Glutamatergic neuron (in vitro differentiated cells): ENCODE measurements at regions not wholly inside any gene's neighbourhood (a gene's known extent, or its start where the extent isn't known, plus 50 kb on each side); places are given as distances from the start of the nearest gene placed in this dataset.

Experiments
- DNase-seq: peaks from one replicate; pipeline ENCODE4 v3.0.0; 2022
- H3K27ac Mint-ChIP-seq: one replicate; pipeline ENCODE4 v1.8.0; 2020; ENCODE audit warnings: mild to moderate bottlenecking, mixed read lengths, inconsistent platforms; ENCODE audit not compliant: unreplicated experiment
- H3K27me3 Mint-ChIP-seq: one replicate; pipeline ENCODE4 v1.8.0; 2020; ENCODE audit warnings: mild to moderate bottlenecking, moderate library complexity, mixed read lengths, inconsistent platforms; ENCODE audit not compliant: unreplicated experiment
- H3K36me3 Mint-ChIP-seq: one replicate; pipeline ENCODE4 v1.8.0; 2020; ENCODE audit warnings: mild to moderate bottlenecking, mixed read lengths, inconsistent platforms; ENCODE audit not compliant: unreplicated experiment
- H3K4me1 Mint-ChIP-seq: one replicate; pipeline ENCODE4 v1.8.0; 2020; ENCODE audit warnings: mild to moderate bottlenecking, low read depth, mixed read lengths, inconsistent platforms; ENCODE audit not compliant: unreplicated experiment
- H3K4me3 Mint-ChIP-seq: one replicate; pipeline ENCODE4 v1.8.0; 2020; ENCODE audit warnings: mild to moderate bottlenecking, mixed read lengths, inconsistent platforms; ENCODE audit not compliant: unreplicated experiment
- H3K9me3 Mint-ChIP-seq: one replicate; pipeline ENCODE4 v1.8.0; 2020; ENCODE audit warnings: mild to moderate bottlenecking, moderate library complexity, mixed read lengths, inconsistent platforms; ENCODE audit not compliant: unreplicated experiment
- CTCF ChIP-seq: fragments of 200-600 bp; sonication (generic); IDR thresholded peaks from one replicate; pipeline ENCODE4 v1.5.0; 2021; ENCODE audit not compliant: partially characterized antibody, unreplicated experiment

- no peak for DNase-seq
- Mint-ChIP-seq H3K36me3 (peaks cover 6% of the 10 kb centered on the region), H3K4me3 (no peak overlapping the region)
Measured at GRCh38 chr11:71201936-71202597, 50.3 kb downstream of the SHANK2 start.

DNA sequence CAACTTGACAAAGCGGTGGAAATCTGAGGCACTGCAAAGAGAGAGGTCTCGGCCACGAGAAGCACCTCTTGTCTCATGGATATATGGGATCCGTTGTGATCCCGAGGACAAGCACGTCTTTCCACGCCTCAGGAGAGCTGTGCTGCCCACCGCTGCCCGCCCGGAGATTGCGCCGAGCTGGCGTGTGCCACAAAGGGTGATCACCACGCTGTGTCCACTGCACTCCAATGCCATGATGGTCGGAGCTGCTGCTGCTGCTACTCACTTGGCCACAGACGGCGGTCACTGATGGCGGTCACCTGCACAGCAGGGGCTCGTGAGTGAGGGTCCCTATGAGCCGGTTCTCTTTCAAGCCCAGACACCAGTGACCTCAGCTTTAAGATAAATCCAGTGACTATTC, 51.1 kb downstream of the SHANK2 start:
- H3K4me1 Mint-ChIP-seq: peaks cover 9% of the 10 kb centered on the region
- no peak overlapping the region for H3K4me3 Mint-ChIP-seq
- no peak overlapping the region for H3K27ac Mint-ChIP-seq
- H3K36me3 Mint-ChIP-seq: peaks cover 6% of the 10 kb centered on the region
- TF ChIP-seq CTCF: no peak
- peaks cover 3% of the 10 kb centered on the region for H3K9me3 Mint-ChIP-seq
- DNase-seq: no peak
- peaks cover 2% of the 10 kb centered on the region for H3K27me3 Mint-ChIP-seq

More at GRCh38 chr11:71201936-71202597, 50.3 kb downstream of the SHANK2 start:
- Mint-ChIP-seq H3K4me1 (peaks cover 8% of the 10 kb centered on the region), H3K27ac (no peak overlapping the region), H3K27me3 (peaks cover 2% of the 10 kb centered on the region), H3K9me3 (peaks cover 3% of the 10 kb centered on the region)
- no peak for TF ChIP-seq CTCF

GRCh38 chr11:71200761-71201160, 51.6 kb downstream of the SHANK2 start:
- peaks cover 6% of the 10 kb centered on the region for H3K36me3 Mint-ChIP-seq
- DNase-seq: no peak
- peaks cover 3% of the 10 kb centered on the region for H3K9me3 Mint-ChIP-seq
- H3K27ac Mint-ChIP-seq: no peak overlapping the region
- H3K4me1 Mint-ChIP-seq: peaks cover 5% of the 10 kb centered on the region
- no peak for TF ChIP-seq CTCF
- peaks cover 2% of the 10 kb centered on the region for H3K27me3 Mint-ChIP-seq
- no peak overlapping the region for H3K4me3 Mint-ChIP-seq

GRCh38 chr11:71200172-71200716, 52.1 kb downstream of the SHANK2 start:
- DNase-seq: no peak
- H3K4me1 Mint-ChIP-seq: peaks cover 5% of the 10 kb centered on the region
- peaks cover 3% of the 10 kb centered on the region for H3K9me3 Mint-ChIP-seq
- peaks cover 6% of the 10 kb centered on the region for H3K36me3 Mint-ChIP-seq
- H3K4me3 Mint-ChIP-seq: no peak overlapping the region
- no peak for TF ChIP-seq CTCF
- H3K27ac Mint-ChIP-seq: no peak overlapping the region
- no peaks in the 10 kb centered on the region for H3K27me3 Mint-ChIP-seq

DNA sequence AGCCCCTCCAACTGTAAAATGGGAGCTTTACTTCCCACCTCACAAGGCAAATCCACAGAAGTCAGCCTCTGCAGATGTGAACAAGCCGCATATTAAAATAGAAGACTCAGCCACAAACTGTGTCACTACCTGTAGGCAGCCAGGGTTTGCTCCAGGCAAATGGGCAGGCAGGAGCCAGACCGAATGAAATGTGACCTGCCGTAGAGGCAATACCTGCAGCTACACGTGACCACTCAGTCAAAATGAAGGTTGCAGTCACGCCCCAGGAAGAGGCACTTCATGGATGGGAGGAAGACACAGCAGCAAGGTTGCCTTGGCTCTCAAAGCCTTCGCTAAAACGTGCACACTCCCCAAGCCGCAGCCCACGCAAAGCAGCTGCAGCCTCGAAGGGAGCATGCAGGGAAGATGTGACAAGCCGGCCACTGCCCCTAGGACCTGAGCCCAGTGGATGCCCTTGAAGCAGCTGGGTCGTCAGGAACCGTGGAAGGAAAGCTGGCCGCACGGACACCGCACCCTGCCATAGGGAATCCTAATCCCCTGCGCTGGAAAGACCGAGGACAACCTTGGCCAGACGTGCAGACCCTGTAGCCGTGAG, 53.1 kb downstream of the SHANK2 start:
- TF ChIP-seq CTCF: no peak
- no peak for DNase-seq
- H3K36me3 Mint-ChIP-seq: peaks cover 6% of the 10 kb centered on the region
- H3K27ac Mint-ChIP-seq: no peak overlapping the region
- H3K4me3 Mint-ChIP-seq: no peak overlapping the region
- peaks cover 5% of the 10 kb centered on the region for H3K4me1 Mint-ChIP-seq
- no peaks in the 10 kb centered on the region for H3K27me3 Mint-ChIP-seq
- H3K9me3 Mint-ChIP-seq: peaks cover 3% of the 10 kb centered on the region
